ENCODE measurements at regions not wholly inside any gene's neighbourhood (a gene's known extent, or its start where the extent isn't known, plus 50 kb on each side); places are given as distances from the start of the nearest gene placed in this dataset.

- TF ChIP-seq CTCF (IDR thresholded peaks at IDR 0.05; ENCODE audit: insufficient read depth, low read length, severe bottlenecking) = no peak
- Histone ChIP-seq H3K36me3 (ENCODE audit: control insufficient read depth, insufficient read depth, low read length) (no peaks in the 10 kb centered on the region), H3K4me3 (ENCODE audit: low read depth, low read length) (no peak overlapping the region), H3K27me3 (ENCODE audit: control insufficient read depth, insufficient read depth, low read length) (no peaks in the 10 kb centered on the region)
- no peak for FAIRE-seq
- DNase-seq (ENCODE audit: low read depth) = no peak
These were observed 63.4 kb downstream of the GPR50 start for GRCh38 chrX:151239751-151240150.

- Histone ChIP-seq H3K36me3 (ENCODE audit: control insufficient read depth, insufficient read depth, low read length) (no peaks in the 10 kb centered on the region), H3K4me3 (ENCODE audit: low read depth, low read length) (no peak overlapping the region), H3K27me3 (ENCODE audit: control insufficient read depth, insufficient read depth, low read length) (no peaks in the 10 kb centered on the region)
- no peak for TF ChIP-seq CTCF (IDR thresholded peaks at IDR 0.05; ENCODE audit: insufficient read depth, low read length, severe bottlenecking)
- FAIRE-seq = peak; percentile 58
- DNase-seq (ENCODE audit: low read depth) = no peak
These were observed 63.9 kb downstream of the GPR50 start for GRCh38 chrX:151240237-151240636.

- FAIRE-seq = no peak
- DNase-seq (ENCODE audit: low read depth) = no peak
- H3K36me3 ChIP-seq (ENCODE audit: control insufficient read depth, insufficient read depth, low read length) = no peaks in the 10 kb centered on the region
- no peak for TF ChIP-seq CTCF (IDR thresholded peaks at IDR 0.05; ENCODE audit: insufficient read depth, low read length, severe bottlenecking)
- no peak overlapping the region for H3K4me3 ChIP-seq (ENCODE audit: low read depth, low read length)
- no peaks in the 10 kb centered on the region for H3K27me3 ChIP-seq (ENCODE audit: control insufficient read depth, insufficient read depth, low read length)
These were observed 92.5 kb downstream of the GPR50 start for GRCh38 chrX:151268836-151269235.

- H3K36me3 ChIP-seq (ENCODE audit: control insufficient read depth, insufficient read depth, low read length) = no peaks in the 10 kb centered on the region
- TF ChIP-seq CTCF (IDR thresholded peaks at IDR 0.05; ENCODE audit: insufficient read depth, low read length, severe bottlenecking) = no peak
- DNase-seq (ENCODE audit: low read depth) (no peak), FAIRE-seq (no peak)
- H3K27me3 ChIP-seq (ENCODE audit: control insufficient read depth, insufficient read depth, low read length) = no peaks in the 10 kb centered on the region
- no peak overlapping the region for H3K4me3 ChIP-seq (ENCODE audit: low read depth, low read length)
These were observed 102.8 kb downstream of the GPR50 start for GRCh38 chrX:151279161-151279560.

GRCh38 chrX:151287954-151288353 lies 109.1 kb upstream of the VMA21 start:
- no peak for TF ChIP-seq CTCF (IDR thresholded peaks at IDR 0.05; ENCODE audit: insufficient read depth, low read length, severe bottlenecking)
- Histone ChIP-seq H3K27me3 (ENCODE audit: control insufficient read depth, insufficient read depth, low read length) (no peaks in the 10 kb centered on the region), H3K36me3 (ENCODE audit: control insufficient read depth, insufficient read depth, low read length) (no peaks in the 10 kb centered on the region), H3K4me3 (ENCODE audit: low read depth, low read length) (no peak overlapping the region)
- FAIRE-seq = no peak
- DNase-seq (ENCODE audit: low read depth) = peak; percentile 14

- DNase-seq (ENCODE audit: low read depth) (peak; percentile 44), FAIRE-seq (no peak)
- Histone ChIP-seq H3K4me3 (ENCODE audit: low read depth, low read length) (no peak overlapping the region), H3K36me3 (ENCODE audit: control insufficient read depth, insufficient read depth, low read length) (no peaks in the 10 kb centered on the region), H3K27me3 (ENCODE audit: control insufficient read depth, insufficient read depth, low read length) (no peaks in the 10 kb centered on the region)
- no peak for TF ChIP-seq CTCF (IDR thresholded peaks at IDR 0.05; ENCODE audit: insufficient read depth, low read length, severe bottlenecking)
These were observed 74.0 kb upstream of the VMA21 start for GRCh38 chrX:151323054-151323453.

All from bronchial epithelial cell (primary cell).